Fibroblast of upper back skin (primary cell): ENCODE measurements at regions not wholly inside any gene's neighbourhood (a gene's known extent, or its start where the extent isn't known, plus 50 kb on each side); places are given as distances from the start of the nearest gene placed in this dataset.
"Not testable (repeated sequence)": the region's sequence is repeated elsewhere in the genome, so short reads cannot be mapped to it uniquely, and the experiment has no call there.

Experiments
- DNase-seq: peaks from one replicate; pipeline ENCODE4 v3.0.0-alpha.2; 2013

GRCh38 chr2:143942486-143942885 is 577.4 kb downstream of the ZEB2 start:
- DNase-seq, result no peak

- no peak for DNase-seq
Measured at GRCh38 chr2:143940720-143941119, 579.2 kb downstream of the ZEB2 start.

GRCh38 chr2:143939626-143940330 is 580.1 kb downstream of the ZEB2 start:
- peak; percentile 84 for DNase-seq

GRCh38 chr2:143937723-143938350 is 582.1 kb downstream of the ZEB2 start:
- DNase-seq, result no peak

GRCh38 chr2:143936848-143937722 is 582.8 kb downstream of the ZEB2 start:
- peak; percentile 36 for DNase-seq

DNA sequence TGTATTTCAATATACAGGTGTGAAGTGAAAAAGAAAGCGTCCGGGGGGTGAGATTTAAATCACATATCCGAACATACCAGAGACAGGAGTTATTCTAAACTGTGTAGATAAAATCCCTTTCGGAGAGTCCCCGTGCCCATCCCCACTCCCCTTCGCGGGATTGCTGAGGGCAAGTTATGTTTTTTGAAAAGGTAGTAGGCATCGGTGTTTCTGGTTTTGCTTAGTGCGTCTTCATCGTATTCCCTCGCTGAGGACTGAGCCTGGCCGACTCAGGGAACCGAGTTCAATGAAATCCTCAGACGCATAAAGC is 583.4 kb downstream of the ZEB2 start:
- no peak for DNase-seq

DNA sequence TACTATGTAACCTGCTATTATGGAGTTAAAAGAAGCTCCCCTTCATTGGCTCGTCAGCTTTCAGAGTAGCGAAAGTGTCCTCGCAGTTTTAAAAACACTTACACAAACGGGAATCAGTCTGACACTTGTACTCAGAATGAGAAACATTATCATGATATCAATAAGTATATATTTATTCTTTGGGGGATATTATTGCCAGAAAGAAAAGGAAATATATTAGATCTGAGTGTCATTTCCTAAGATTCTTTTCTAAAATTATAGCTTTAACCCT is 584.5 kb downstream of the ZEB2 start:
- no peak for DNase-seq

DNA sequence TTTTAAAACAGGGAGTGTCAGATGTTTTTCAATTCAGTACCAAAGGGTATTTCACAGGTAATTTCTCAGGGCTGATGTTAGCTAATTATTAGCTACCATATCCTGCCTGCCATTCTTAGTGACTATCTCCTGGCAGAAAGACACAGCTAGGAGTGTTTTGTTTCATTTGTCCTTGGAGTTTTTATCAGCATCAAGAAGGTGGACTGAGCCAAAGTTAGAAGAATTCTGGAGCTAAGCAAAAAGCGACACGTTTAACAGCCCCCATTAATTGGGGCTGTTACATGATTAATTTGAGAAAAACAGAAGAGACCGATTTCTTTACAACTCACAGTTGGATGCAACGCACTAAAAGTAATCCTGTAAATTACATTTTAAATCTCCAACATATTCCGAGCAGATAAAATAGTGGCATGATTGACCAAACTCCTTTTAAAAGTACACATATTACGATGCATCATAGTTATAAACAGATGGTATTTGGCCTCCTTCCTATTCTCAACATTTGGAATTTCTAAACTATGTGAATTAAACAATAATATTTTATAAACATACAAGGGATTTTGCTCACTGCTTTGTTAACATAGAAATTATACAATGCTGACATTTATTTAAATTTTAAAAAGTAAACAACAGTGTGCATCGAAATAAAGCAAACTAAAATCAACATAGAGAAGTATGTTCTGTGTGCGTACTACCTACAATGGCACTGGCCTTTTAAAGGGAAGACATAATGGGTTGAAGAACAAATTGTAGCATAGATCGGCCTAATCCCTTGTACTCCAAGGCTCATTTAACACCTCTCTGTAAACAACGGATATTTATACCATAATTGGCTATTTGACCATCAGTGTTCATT is 585.1 kb downstream of the ZEB2 start:
- no peak for DNase-seq

GRCh38 chr2:143933946-143934569 is 585.9 kb downstream of the ZEB2 start:
- DNase-seq, result no peak

DNA sequence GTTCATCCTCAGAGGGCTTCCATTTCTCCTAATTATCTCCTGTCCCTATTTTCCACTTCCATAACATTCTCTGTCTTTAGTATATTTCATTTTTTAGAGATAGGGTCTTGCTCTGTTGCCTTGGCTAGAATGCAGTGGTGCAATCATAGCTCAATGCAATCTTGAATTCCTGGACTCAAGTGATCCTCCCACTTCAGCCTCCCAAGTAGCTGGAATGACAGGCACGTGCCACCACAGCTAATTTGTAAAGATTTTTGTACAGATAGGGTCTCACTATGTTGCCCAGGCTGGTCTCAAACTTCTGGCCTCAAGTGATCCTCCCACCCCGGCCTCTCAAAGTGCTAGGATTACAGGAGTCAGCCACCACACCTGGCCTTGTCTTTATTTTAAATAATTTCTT is 589.0 kb downstream of the ZEB2 start:
- DNase-seq, result no peak

- no peak for DNase-seq
Measured at GRCh38 chr2:143928613-143929012, 591.3 kb downstream of the ZEB2 start.

DNA sequence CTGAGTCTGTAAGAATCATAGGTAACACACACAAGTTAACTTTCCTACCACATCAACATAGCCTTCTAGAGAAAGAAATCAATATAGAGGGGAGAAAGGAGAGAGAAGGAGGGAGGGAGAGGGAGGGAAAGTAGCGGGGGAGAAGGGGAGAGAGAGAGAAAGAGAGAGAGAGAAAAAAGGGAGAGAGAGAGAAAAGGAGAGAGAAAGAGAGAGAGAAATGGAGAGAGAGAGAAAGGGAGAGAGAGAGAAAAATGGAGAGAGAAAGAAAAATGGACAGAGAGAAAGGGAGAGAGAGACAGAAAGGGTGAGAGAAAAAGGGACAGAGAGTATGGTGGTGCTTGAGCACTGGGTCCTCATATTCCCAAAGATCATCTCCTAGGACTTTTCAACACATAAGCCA is 591.7 kb downstream of the ZEB2 start:
- no peak for DNase-seq

- no peak for DNase-seq
Measured at GRCh38 chr2:143926736-143927135, 593.2 kb downstream of the ZEB2 start.

GRCh38 chr2:143922261-143922830 is 597.6 kb downstream of the ZEB2 start:
- not testable (repeated sequence) for DNase-seq

DNA sequence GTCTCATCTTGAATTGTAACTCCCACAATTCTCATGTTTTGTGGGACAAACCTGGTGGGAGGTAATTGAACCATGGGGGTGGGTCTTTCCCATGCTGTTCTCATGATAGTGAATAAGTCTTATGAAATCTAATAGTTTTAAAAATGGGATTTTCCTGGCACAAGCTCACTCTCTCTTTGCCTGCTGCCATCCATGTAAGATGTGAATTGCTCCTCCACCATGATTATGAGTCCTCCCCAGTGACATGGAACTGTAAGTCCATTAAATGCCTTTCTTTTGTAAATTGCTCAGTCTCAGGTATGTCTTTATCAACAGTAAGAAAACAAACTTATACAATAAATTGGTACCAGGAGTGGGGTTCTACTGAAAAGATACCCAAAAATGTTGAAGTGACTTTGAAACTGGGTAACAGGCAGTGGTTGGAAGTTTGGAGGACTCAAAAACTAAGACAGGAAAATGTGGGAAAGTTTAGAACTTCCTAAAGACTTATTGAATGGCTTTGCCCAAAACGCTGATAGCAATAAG is 601.4 kb downstream of the ZEB2 start:
- DNase-seq, result no peak

DNA sequence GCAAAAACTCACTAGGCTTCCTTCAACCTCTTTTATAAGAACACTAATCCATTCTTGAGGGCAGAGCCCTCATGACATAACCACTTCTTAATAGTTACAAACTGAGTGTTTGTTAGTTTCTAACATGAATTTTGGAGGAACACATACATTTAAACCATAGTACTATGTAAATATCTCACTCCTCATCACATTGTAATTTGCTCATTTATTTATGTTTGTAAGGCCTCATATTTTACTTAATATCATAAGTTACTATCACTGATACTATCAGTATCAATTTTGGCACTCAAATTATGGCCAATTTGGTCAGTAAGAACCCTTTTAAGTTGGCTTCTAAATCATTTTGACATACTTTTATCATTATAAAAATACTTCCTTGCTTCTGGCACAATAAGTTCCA is 603.1 kb downstream of the ZEB2 start:
- no peak for DNase-seq

GRCh38 chr2:143909577-143910353 is 610.2 kb downstream of the ZEB2 start:
- DNase-seq, result peak; percentile 63

DNA sequence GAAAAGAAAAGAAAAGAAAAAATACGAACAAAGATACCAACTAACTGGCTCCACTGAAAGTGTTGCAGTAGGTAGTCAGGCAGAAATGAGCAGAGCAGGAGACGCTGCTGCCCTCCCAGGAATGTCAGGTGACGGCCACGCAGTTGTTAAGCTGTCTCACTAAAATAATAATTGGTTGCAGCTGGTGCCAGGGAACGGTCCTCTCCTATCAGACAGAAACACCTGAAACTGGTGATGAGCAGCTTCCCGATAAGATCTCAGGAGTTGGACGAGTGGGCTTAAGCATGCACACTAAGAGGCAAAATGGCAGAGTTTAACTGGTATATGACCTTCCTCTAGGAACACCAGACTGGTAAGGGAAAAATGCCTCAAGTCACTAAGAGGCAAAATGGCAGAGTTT is 611.1 kb downstream of the ZEB2 start:
- DNase-seq, result no peak

DNA sequence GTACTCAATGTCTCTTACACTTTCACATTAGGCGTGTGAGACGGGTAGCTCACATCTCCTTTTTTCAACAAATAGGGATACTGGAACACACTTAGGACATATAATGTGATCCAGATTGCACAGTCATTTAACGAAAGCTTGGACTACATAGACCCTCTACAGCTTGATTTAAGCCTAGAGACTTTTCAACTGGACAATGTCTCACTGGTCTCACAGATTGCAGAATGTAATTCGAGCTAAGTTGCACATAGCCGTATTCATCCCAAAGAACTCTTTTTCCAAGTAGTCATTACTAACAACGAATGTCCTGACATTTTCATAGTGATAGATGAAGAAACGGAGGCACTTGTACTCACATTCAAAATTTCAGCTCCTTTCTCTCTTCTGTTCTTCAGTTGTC is 612.1 kb downstream of the ZEB2 start:
- DNase-seq, result peak; percentile 70

DNA sequence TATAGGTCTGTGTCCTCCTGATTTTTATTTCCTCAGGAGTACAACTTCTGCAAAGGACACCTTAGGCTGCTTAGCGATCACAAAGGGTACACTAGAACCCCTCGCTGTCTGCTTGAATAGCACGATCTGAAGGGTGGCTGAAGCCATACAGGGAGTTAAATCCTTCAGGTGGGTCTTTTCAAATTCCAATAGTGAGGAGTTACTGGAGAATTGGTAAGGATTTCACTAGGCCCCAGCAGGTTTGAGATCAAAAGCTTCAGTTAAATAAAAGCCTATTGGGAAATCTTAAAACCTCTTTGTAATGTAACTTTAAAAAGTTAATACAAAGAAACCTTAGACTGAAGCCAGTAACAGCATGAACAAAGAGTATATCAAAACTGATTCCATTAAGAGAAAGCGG is 613.1 kb downstream of the ZEB2 start:
- DNase-seq, result no peak

GRCh38 chr2:143905587-143905986 is 614.3 kb downstream of the ZEB2 start:
- DNase-seq, result no peak
